Fibroblast of skin of back (primary cell): ENCODE measurements at regions not wholly inside any gene's neighbourhood (a gene's known extent, or its start where the extent isn't known, plus 50 kb on each side); places are given as distances from the start of the nearest gene placed in this dataset.

Source experiments
- DNase-seq: peaks from one replicate; pipeline ENCODE4 v3.0.0-alpha.2; 2013

GRCh38 chr10:6305401-6306321 lies 102.9 kb downstream of the PFKFB3 start:
- DNase-seq = no peak

GRCh38 chr10:6306917-6307316 lies 104.2 kb downstream of the PFKFB3 start:
- no peak for DNase-seq

- DNase-seq = no peak
Measured at GRCh38 chr10:6309816-6310215, 107.1 kb downstream of the PFKFB3 start.

- DNase-seq = no peak
Measured at GRCh38 chr10:6310977-6311376, 108.2 kb downstream of the PFKFB3 start.

- no peak for DNase-seq
Measured at GRCh38 chr10:6311700-6312330, 109.1 kb downstream of the PFKFB3 start.

- DNase-seq = no peak
Measured at GRCh38 chr10:6312636-6313035, 109.9 kb downstream of the PFKFB3 start.

- DNase-seq = no peak
Measured at GRCh38 chr10:6313111-6313895, 110.6 kb downstream of the PFKFB3 start.

GRCh38 chr10:6314620-6315205 lies 112.0 kb downstream of the PFKFB3 start:
- no peak for DNase-seq

GRCh38 chr10:6319119-6319518 lies 116.4 kb downstream of the PFKFB3 start:
- no peak for DNase-seq

GRCh38 chr10:6320320-6321010 lies 117.7 kb downstream of the PFKFB3 start:
- DNase-seq = no peak

- DNase-seq = peak; percentile 80
Measured at GRCh38 chr10:6321880-6322279, 119.1 kb downstream of the PFKFB3 start.

GRCh38 chr10:6322805-6323204 lies 120.1 kb downstream of the PFKFB3 start:
- no peak for DNase-seq

- DNase-seq = no peak
Measured at GRCh38 chr10:6327961-6328698, 125.4 kb downstream of the PFKFB3 start.

- no peak for DNase-seq
Measured at GRCh38 chr10:6328699-6329423, 126.1 kb downstream of the PFKFB3 start.

- no peak for DNase-seq
Measured at GRCh38 chr10:6333086-6333485, 130.4 kb downstream of the PFKFB3 start.

GRCh38 chr10:6333973-6334372 lies 131.2 kb downstream of the PFKFB3 start:
- no peak for DNase-seq

GRCh38 chr10:6336016-6336415 lies 133.3 kb downstream of the PFKFB3 start:
- DNase-seq = no peak

GRCh38 chr10:6337382-6337781 lies 134.7 kb downstream of the PFKFB3 start:
- peak; percentile 42 for DNase-seq

- no peak for DNase-seq
Measured at GRCh38 chr10:6338361-6338760, 135.6 kb downstream of the PFKFB3 start.

- DNase-seq = no peak
Measured at GRCh38 chr10:6339891-6340290, 137.2 kb downstream of the PFKFB3 start.
